Naive B cell (primary cell): ENCODE measurements at regions not wholly inside any gene's neighbourhood (a gene's known extent, or its start where the extent isn't known, plus 50 kb on each side); places are given as distances from the start of the nearest gene placed in this dataset.
"Not testable (repeated sequence)": the region's sequence is repeated elsewhere in the genome, so short reads cannot be mapped to it uniquely, and the experiment has no call there.

Experiments
- ATAC-seq, 2 donors: fragments of 150-1000 bp; cut with Tn5 transposase; 2 replicates each; pipeline ENCODE4 v1.10.0; 2021; ENCODE audit warnings: low read depth in 2 of 2, mild to moderate bottlenecking in 2 of 2, moderate library complexity in 2 of 2
- DNase-seq: peaks from one replicate; pipeline ENCODE4 v3.0.0; 2022
- H3K27ac Mint-ChIP-seq, 6 donors: one replicate each; pipeline ENCODE4 v1.8.0; 2020 to 2022; ENCODE audit warnings: mild to moderate bottlenecking in 6 of 6, mixed read lengths in 6 of 6, moderate library complexity in 5 of 6, inconsistent platforms in 2 of 6
- H3K27me3 Mint-ChIP-seq, 3 donors: one replicate each; pipeline ENCODE4 v1.8.0; 2021 to 2022; ENCODE audit warnings: mixed read lengths in 3 of 3, mild to moderate bottlenecking in 1 of 3
- H3K36me3 Mint-ChIP-seq, 2 donors: one replicate each; pipeline ENCODE4 v1.8.0; 2020 to 2022; ENCODE audit warnings: mixed read lengths in 2 of 2, inconsistent platforms in 1 of 2, mild to moderate bottlenecking in 1 of 2
- H3K4me1 Mint-ChIP-seq, 3 donors: one replicate each; pipeline ENCODE4 v1.8.0; 2020 to 2022; ENCODE audit warnings: mixed read lengths in 3 of 3, inconsistent platforms in 1 of 3, mild to moderate bottlenecking in 1 of 3, moderate library complexity in 1 of 3
- H3K4me3 Mint-ChIP-seq, 8 donors: one replicate each; pipeline ENCODE4 v1.8.0; 2020 to 2022; ENCODE audit warnings: mild to moderate bottlenecking in 8 of 8, mixed read lengths in 8 of 8, moderate library complexity in 8 of 8, inconsistent platforms in 2 of 8
- H3K9me3 Mint-ChIP-seq, 7 donors: one replicate each; pipeline ENCODE4 v1.8.0; 2020 to 2022; ENCODE audit warnings: mixed read lengths in 7 of 7, mild to moderate bottlenecking in 5 of 7, inconsistent platforms in 2 of 7, moderate library complexity in 1 of 7

- Mint-ChIP-seq H3K27me3 (no peaks in the 10 kb centered on the region), H3K9me3 (peaks cover 4 to 9% (median 5%) of the 10 kb centered on the region in 7 donors), H3K4me1 (no peaks in the 10 kb centered on the region), H3K36me3 (no peaks in the 10 kb centered on the region), H3K27ac (no peak overlapping the region), H3K4me3 (no peak overlapping the region)
- ATAC-seq (no peak), DNase-seq (no peak)
Observed at GRCh38 chr3:159488602-159489001, 500.0 kb upstream of the IL12A start.

DNA sequence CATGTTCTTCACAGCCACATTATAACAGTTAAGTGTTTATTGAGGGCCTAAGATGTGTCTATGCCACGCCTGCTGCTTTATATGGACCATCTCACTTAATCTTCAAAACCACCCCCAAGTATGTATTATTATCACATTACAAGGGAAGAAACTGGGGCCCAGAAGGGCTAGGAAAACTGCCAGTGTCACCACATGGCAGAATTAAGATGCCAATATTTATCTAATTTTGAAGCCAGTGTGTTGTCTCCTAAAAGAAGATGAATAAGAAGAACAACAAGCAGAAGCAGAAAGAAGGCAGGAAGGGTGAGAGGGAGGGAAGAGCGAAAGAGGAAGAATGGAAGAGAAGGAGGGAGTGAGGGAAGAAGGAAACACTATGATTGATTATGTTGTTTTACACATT lies 491.3 kb upstream of the IL12A start:
- no peaks in the 10 kb centered on the region for H3K36me3 Mint-ChIP-seq
- DNase-seq (no peak), ATAC-seq (no peak)
- H3K9me3 Mint-ChIP-seq = peaks cover 0 to 14% (median 5%) of the 10 kb centered on the region in 7 donors
- no peaks in the 10 kb centered on the region for H3K4me1 Mint-ChIP-seq
- H3K4me3 Mint-ChIP-seq = no peak overlapping the region
- no peak overlapping the region for H3K27ac Mint-ChIP-seq
- H3K27me3 Mint-ChIP-seq = no peaks in the 10 kb centered on the region

- DNase-seq (no peak), ATAC-seq (no peak)
- Mint-ChIP-seq H3K4me1 (no peaks in the 10 kb centered on the region), H3K27ac (no peak overlapping the region), H3K4me3 (no peak overlapping the region), H3K36me3 (no peaks in the 10 kb centered on the region), H3K9me3 (peaks cover 3 to 19% (median 4%) of the 10 kb centered on the region in 7 donors), H3K27me3 (no peaks in the 10 kb centered on the region)
Observed at GRCh38 chr3:159499031-159499793, 489.4 kb upstream of the IL12A start.

GRCh38 chr3:159501029-159501428 lies 487.6 kb upstream of the IL12A start:
- no peak overlapping the region for H3K27ac Mint-ChIP-seq
- no peaks in the 10 kb centered on the region for H3K4me1 Mint-ChIP-seq
- ATAC-seq (no peak), DNase-seq (no peak)
- H3K36me3 Mint-ChIP-seq = no peaks in the 10 kb centered on the region
- peaks cover 2 to 14% (median 8%) of the 10 kb centered on the region in 7 donors for H3K9me3 Mint-ChIP-seq
- H3K4me3 Mint-ChIP-seq = no peak overlapping the region
- H3K27me3 Mint-ChIP-seq = no peaks in the 10 kb centered on the region

GRCh38 chr3:159502986-159503385 lies 485.6 kb upstream of the IL12A start:
- H3K4me3 Mint-ChIP-seq = no peak overlapping the region
- no peak for DNase-seq
- no peak for ATAC-seq
- no peak overlapping the region for H3K27ac Mint-ChIP-seq
- H3K9me3 Mint-ChIP-seq = peaks cover under 1 to 12% (median 5%) of the 10 kb centered on the region in 7 donors
- H3K36me3 Mint-ChIP-seq = no peaks in the 10 kb centered on the region
- H3K27me3 Mint-ChIP-seq = no peaks in the 10 kb centered on the region
- no peaks in the 10 kb centered on the region for H3K4me1 Mint-ChIP-seq

GRCh38 chr3:159510988-159511387 lies 477.6 kb upstream of the IL12A start:
- ATAC-seq, H3K9me3 Mint-ChIP-seq, H3K27me3 Mint-ChIP-seq, H3K36me3 Mint-ChIP-seq, DNase-seq, H3K27ac Mint-ChIP-seq, H3K4me1 Mint-ChIP-seq, H3K4me3 Mint-ChIP-seq: not testable (repeated sequence)

DNA sequence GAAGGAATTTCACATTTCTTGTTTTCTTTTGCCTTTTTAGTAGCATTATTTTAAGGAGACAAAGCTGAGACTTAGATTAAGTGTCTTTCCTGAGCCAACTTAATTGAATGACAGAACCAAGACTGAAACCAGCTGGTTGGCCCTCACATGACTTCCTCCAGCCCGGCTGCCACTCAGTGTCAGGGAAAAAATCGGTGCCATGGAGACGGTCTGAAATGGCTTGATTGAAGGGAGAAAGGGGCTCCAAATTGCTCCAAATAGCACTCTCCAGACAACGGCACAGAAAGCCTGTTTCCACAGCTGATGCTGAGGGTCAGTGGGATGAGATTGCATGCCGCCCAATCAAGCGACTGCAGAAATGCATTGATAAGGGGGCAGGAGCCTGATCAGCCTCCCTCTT lies 475.2 kb upstream of the IL12A start:
- Mint-ChIP-seq H3K27ac (no peak overlapping the region), H3K36me3 (no peaks in the 10 kb centered on the region), H3K9me3 (peaks cover 0 to 5% (median 1%) of the 10 kb centered on the region in 7 donors), H3K4me3 (no peak overlapping the region), H3K4me1 (no peaks in the 10 kb centered on the region), H3K27me3 (no peaks in the 10 kb centered on the region)
- DNase-seq (no peak), ATAC-seq (no peak)

- no peak for DNase-seq
- peaks cover 0 to 5% (median 0%) of the 10 kb centered on the region in 7 donors for H3K9me3 Mint-ChIP-seq
- H3K27ac Mint-ChIP-seq = no peak overlapping the region
- no peak overlapping the region for H3K4me3 Mint-ChIP-seq
- H3K27me3 Mint-ChIP-seq = no peaks in the 10 kb centered on the region
- no peaks in the 10 kb centered on the region for H3K4me1 Mint-ChIP-seq
- no peak for ATAC-seq
- H3K36me3 Mint-ChIP-seq = no peaks in the 10 kb centered on the region
Observed at GRCh38 chr3:159513867-159514380, 474.7 kb upstream of the IL12A start.

DNA sequence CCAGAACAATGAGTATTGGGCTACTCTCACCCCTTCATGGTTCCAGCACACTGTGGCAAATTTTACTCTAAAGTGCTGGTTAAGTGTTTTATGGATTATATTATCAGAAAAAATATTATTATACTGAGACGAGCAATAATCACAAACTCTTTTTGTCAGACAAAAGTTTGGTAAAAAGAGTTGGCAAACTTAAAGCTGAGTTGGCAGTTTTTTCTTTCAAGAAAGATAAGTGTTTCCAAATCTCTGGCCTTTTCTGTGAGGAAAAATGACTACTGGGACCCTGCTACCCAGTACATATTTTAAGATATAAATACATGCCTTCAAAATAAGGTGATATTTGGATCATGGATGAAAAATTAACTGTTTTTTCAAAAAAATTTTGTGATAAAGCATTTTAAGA lies 471.5 kb upstream of the IL12A start:
- ATAC-seq (no peak), DNase-seq (no peak)
- Mint-ChIP-seq H3K36me3 (no peaks in the 10 kb centered on the region), H3K27me3 (no peaks in the 10 kb centered on the region), H3K9me3 (peaks cover 0 to 3% (median 0%) of the 10 kb centered on the region in 7 donors), H3K27ac (no peak overlapping the region), H3K4me1 (no peaks in the 10 kb centered on the region), H3K4me3 (no peak overlapping the region)

DNA sequence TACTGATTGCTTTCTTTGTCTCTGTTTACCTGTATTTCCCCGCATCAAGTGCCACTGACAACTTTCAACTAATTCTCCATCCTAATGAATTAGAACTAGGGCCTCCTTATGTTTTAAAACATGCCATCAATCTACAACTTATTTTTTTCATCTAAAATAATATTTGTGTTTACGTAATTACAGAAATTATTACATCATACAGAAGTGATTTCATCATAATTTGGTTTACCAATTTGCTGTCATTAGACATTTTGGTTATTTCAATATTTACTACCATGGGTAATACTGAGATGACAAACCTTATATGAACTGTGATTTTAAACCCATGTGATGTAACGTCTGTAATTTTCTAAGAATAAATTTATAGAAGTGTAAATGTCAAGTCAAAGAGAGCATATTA lies 468.0 kb upstream of the IL12A start:
- ATAC-seq (no peak), DNase-seq (no peak)
- no peaks in the 10 kb centered on the region for H3K27me3 Mint-ChIP-seq
- H3K9me3 Mint-ChIP-seq = peaks cover 0 to 4% (median 0%) of the 10 kb centered on the region in 7 donors
- no peaks in the 10 kb centered on the region for H3K4me1 Mint-ChIP-seq
- no peak overlapping the region for H3K27ac Mint-ChIP-seq
- no peak overlapping the region for H3K4me3 Mint-ChIP-seq
- no peaks in the 10 kb centered on the region for H3K36me3 Mint-ChIP-seq

DNA sequence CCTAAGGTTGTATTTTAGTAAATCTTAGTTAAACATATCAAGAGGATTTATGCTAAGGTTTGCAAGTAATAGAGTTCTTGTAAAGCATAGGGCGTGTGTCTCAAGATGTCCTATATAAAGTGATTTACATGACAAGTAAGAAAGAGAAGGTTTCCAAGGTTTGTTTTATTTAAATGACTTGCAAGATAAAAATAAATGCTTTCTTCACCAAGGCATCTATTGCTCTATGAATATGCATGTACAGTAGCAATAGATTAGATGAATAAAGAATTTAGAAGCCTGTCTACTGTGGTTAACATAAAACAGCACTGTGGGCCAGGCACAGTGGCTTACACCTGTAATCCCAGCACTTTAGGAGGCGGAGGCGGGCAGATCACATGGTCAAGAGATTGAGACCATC lies 466.4 kb upstream of the IL12A start:
- Mint-ChIP-seq H3K9me3 (peaks cover 0 to 4% (median 0%) of the 10 kb centered on the region in 7 donors), H3K4me3 (no peak overlapping the region), H3K27ac (no peak overlapping the region), H3K36me3 (no peaks in the 10 kb centered on the region), H3K4me1 (no peaks in the 10 kb centered on the region), H3K27me3 (no peaks in the 10 kb centered on the region)
- ATAC-seq = no peak
- DNase-seq = no peak

DNA sequence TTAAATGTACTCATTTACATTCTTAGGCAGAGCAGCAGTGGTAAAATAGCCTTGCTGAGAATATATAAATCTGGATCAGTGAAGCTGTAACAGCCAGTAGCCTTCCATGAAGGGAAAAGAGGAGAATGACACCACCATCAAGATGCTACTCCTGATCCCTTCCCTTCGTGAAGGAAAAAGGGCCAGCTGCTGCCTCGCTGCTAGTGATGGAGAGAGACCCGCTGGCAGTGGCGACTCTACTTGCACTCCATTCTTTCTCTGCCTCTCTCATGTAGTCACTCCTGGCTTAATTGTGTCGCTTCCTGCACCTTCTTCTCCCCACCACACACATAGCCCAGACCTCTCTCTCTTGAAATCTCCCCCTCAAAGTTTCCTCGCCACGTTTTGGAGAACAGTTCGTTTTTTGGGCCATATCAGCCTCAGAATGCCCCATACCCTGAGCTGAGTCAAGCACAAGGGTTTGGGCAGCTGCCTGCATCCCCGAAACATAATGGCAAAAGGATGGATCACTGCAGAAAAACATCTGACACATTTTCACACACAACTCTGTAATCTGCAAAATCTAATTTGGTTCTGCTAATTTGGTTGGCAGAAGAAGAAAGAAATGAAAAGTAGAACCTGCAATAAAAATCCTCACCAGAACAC lies 460.3 kb upstream of the IL12A start:
- no peaks in the 10 kb centered on the region for H3K36me3 Mint-ChIP-seq
- no peak overlapping the region for H3K4me3 Mint-ChIP-seq
- no peaks in the 10 kb centered on the region for H3K4me1 Mint-ChIP-seq
- H3K27me3 Mint-ChIP-seq = peaks cover 0 to 5% (median 0%) of the 10 kb centered on the region in 3 donors
- peaks cover 0 to 13% (median 4%) of the 10 kb centered on the region in 7 donors for H3K9me3 Mint-ChIP-seq
- no peak for DNase-seq
- ATAC-seq = no peak
- no peak overlapping the region for H3K27ac Mint-ChIP-seq

DNA sequence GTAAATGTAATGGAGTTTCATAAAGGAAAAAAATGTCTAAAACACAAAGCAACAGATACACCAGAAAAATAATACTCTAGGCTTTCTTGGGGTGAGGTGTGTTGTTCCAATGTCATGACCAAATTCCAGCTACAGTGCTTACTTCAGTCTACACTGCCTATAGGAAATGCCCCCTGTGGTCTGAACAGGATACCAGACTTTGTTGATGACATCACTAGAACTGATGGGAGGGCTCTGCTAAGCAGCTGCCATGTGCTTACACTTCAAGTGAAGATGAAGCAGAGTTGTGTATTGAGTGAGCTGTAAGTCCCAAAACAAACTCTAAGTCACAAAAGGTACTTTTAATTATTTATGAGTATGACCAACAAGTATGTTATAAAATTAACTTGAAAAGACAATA lies 456.1 kb upstream of the IL12A start:
- H3K9me3 Mint-ChIP-seq = peaks cover 0 to 13% (median 4%) of the 10 kb centered on the region in 7 donors

GRCh38 chr3:159534496-159534895 lies 454.1 kb upstream of the IL12A start:
- Mint-ChIP-seq H3K27ac (no peak overlapping the region), H3K4me3 (no peak overlapping the region), H3K27me3 (no peaks in the 10 kb centered on the region), H3K4me1 (no peaks in the 10 kb centered on the region), H3K9me3 (peaks cover 0 to 9% (median 3%) of the 10 kb centered on the region in 7 donors), H3K36me3 (no peaks in the 10 kb centered on the region)
- DNase-seq (no peak), ATAC-seq (no peak)

More for the DNA sequence above, 456.1 kb upstream of the IL12A start:
- no peak for ATAC-seq
- Mint-ChIP-seq H3K36me3 (no peaks in the 10 kb centered on the region), H3K4me1 (no peaks in the 10 kb centered on the region), H3K4me3 (no peak overlapping the region), H3K27ac (no peak overlapping the region), H3K27me3 (peaks cover 0 to 5% (median 0%) of the 10 kb centered on the region in 3 donors)
- DNase-seq = no peak
